ENCODE measurements at regions not wholly inside any gene's neighbourhood (a gene's known extent, or its start where the extent isn't known, plus 50 kb on each side); places are given as distances from the start of the nearest gene placed in this dataset.

- Histone ChIP-seq H3K4me3 (ENCODE audit: low read length) (no peak overlapping the region), H3K27ac (ENCODE audit: low read length) (no peak overlapping the region), H3K9me3 (ENCODE audit: control insufficient read depth, low read length) (no peaks in the 10 kb centered on the region), H3K27me3 (ENCODE audit: control insufficient read depth, insufficient read depth) (no peaks in the 10 kb centered on the region), H3K4me1 (ENCODE audit: control insufficient read depth, insufficient read depth, low read length) (no peaks in the 10 kb centered on the region)
- DNase-seq (no peak), ATAC-seq (no peak)
- 56% methylated on average over 5 of the region's 5 CpGs for WGBS
- intact Hi-C loops (cut with DNase I) = loop anchor here in 1 of 4 donors (5.0 kb wide), 1 partner anchor 294 kb away; no protein-coding TSS in a partner anchor
These were observed 181.2 kb upstream of the CTBP2 start for GRCh38 chr10:125341611-125342010.

GRCh38 chr10:125340903-125341302 lies 180.5 kb upstream of the CTBP2 start:
- no peak for ATAC-seq
- intact Hi-C loops (cut with DNase I) = loop anchor here in 1 of 4 donors (5.0 kb wide), 1 partner anchor 294 kb away; no protein-coding TSS in a partner anchor
- 63% methylated on average over 4 of the region's 4 CpGs for WGBS

GRCh38 chr10:125337510-125337909 lies 177.1 kb upstream of the CTBP2 start:
- intact Hi-C loops (cut with DNase I) = loop anchor here in 1 of 4 donors (10.0 kb wide), 1 partner anchor 173 kb away; the partner anchor contains the start of gene CTBP2
- Histone ChIP-seq H3K27ac (ENCODE audit: low read length) (no peak overlapping the region), H3K9me3 (ENCODE audit: control insufficient read depth, low read length) (no peaks in the 10 kb centered on the region), H3K27me3 (ENCODE audit: control insufficient read depth, insufficient read depth) (no peaks in the 10 kb centered on the region), H3K4me1 (ENCODE audit: control insufficient read depth, insufficient read depth, low read length) (no peaks in the 10 kb centered on the region), H3K4me3 (ENCODE audit: low read length) (no peak overlapping the region)
- no peak for DNase-seq
- WGBS = 72% methylated on average over 5 of the region's 5 CpGs
- no peak for ATAC-seq

More at GRCh38 chr10:125340903-125341302, 180.5 kb upstream of the CTBP2 start:
- DNase-seq = no peak
- Histone ChIP-seq H3K4me3 (ENCODE audit: low read length) (no peak overlapping the region), H3K27ac (ENCODE audit: low read length) (no peak overlapping the region), H3K4me1 (ENCODE audit: control insufficient read depth, insufficient read depth, low read length) (no peaks in the 10 kb centered on the region), H3K27me3 (ENCODE audit: control insufficient read depth, insufficient read depth) (no peaks in the 10 kb centered on the region), H3K9me3 (ENCODE audit: control insufficient read depth, low read length) (no peaks in the 10 kb centered on the region)

- Histone ChIP-seq H3K27me3 (ENCODE audit: control insufficient read depth, insufficient read depth) (no peaks in the 10 kb centered on the region), H3K4me1 (ENCODE audit: control insufficient read depth, insufficient read depth, low read length) (no peaks in the 10 kb centered on the region), H3K9me3 (ENCODE audit: control insufficient read depth, low read length) (no peaks in the 10 kb centered on the region), H3K27ac (ENCODE audit: low read length) (no peak overlapping the region), H3K4me3 (ENCODE audit: low read length) (no peak overlapping the region)
- DNase-seq = no peak
- 62% methylated on average over 2 of the region's 2 CpGs for WGBS
- intact Hi-C loops (cut with DNase I) = loop anchor here in 1 of 4 donors (10.0 kb wide), 1 partner anchor 170 kb away; the partner anchor contains the start of gene CTBP2
- ATAC-seq = no peak
These were observed 174.2 kb upstream of the CTBP2 start for GRCh38 chr10:125334545-125334944.

GRCh38 chr10:125333769-125334168 lies 173.4 kb upstream of the CTBP2 start:
- Histone ChIP-seq H3K4me1 (ENCODE audit: control insufficient read depth, insufficient read depth, low read length) (no peaks in the 10 kb centered on the region), H3K27ac (ENCODE audit: low read length) (no peak overlapping the region), H3K9me3 (ENCODE audit: control insufficient read depth, low read length) (no peaks in the 10 kb centered on the region), H3K4me3 (ENCODE audit: low read length) (no peak overlapping the region), H3K27me3 (ENCODE audit: control insufficient read depth, insufficient read depth) (no peaks in the 10 kb centered on the region)
- intact Hi-C loops (cut with DNase I) = loop anchor here in 1 of 4 donors (10.0 kb wide), 1 partner anchor 169 kb away; the partner anchor contains the start of gene CTBP2
- peak; percentile 75 to 86 for ATAC-seq
- DNase-seq = no peak
- WGBS = 40% methylated on average over 1 of the region's 1 CpG

- no peaks in the 10 kb centered on the region for H3K9me3 ChIP-seq (ENCODE audit: control insufficient read depth, low read length)
- DNase-seq = no peak
- 49% methylated on average over 4 of the region's 4 CpGs for WGBS
- no peaks in the 10 kb centered on the region for H3K27me3 ChIP-seq (ENCODE audit: control insufficient read depth, insufficient read depth)
- intact Hi-C loops (cut with DNase I) = loop anchor here in 1 of 4 donors (10.0 kb wide), 1 partner anchor 168 kb away; the partner anchor contains the start of gene CTBP2
- no peak overlapping the region for H3K4me3 ChIP-seq (ENCODE audit: low read length)
- ATAC-seq = no peak
- H3K27ac ChIP-seq (ENCODE audit: low read length) = peak overlapping the region; percentile 43
- no peaks in the 10 kb centered on the region for H3K4me1 ChIP-seq (ENCODE audit: control insufficient read depth, insufficient read depth, low read length)
These were observed 172.8 kb upstream of the CTBP2 start for GRCh38 chr10:125333209-125333591.

- no peaks in the 10 kb centered on the region for H3K4me1 ChIP-seq (ENCODE audit: control insufficient read depth, insufficient read depth, low read length)
- H3K4me3 ChIP-seq (ENCODE audit: low read length) = no peak overlapping the region
- WGBS = 53% methylated on average over 6 of the region's 6 CpGs
- H3K9me3 ChIP-seq (ENCODE audit: control insufficient read depth, low read length) = no peaks in the 10 kb centered on the region
- peak overlapping the region; percentile 53 for H3K27ac ChIP-seq (ENCODE audit: low read length)
- intact Hi-C loops (cut with DNase I) = loop anchor here in 1 of 4 donors (10.0 kb wide), 1 partner anchor 168 kb away; the partner anchor contains the start of gene CTBP2
- H3K27me3 ChIP-seq (ENCODE audit: control insufficient read depth, insufficient read depth) = no peaks in the 10 kb centered on the region
- DNase-seq (no peak), ATAC-seq (no peak)
These were observed 172.3 kb upstream of the CTBP2 start for GRCh38 chr10:125332548-125333208.

- ATAC-seq (no peak), DNase-seq (no peak)
- Histone ChIP-seq H3K9me3 (ENCODE audit: control insufficient read depth, low read length) (peaks cover 2% of the 10 kb centered on the region), H3K27ac (ENCODE audit: low read length) (no peak overlapping the region), H3K27me3 (ENCODE audit: control insufficient read depth, insufficient read depth) (no peaks in the 10 kb centered on the region), H3K4me1 (ENCODE audit: control insufficient read depth, insufficient read depth, low read length) (no peaks in the 10 kb centered on the region), H3K4me3 (ENCODE audit: low read length) (no peak overlapping the region)
- intact Hi-C loops (cut with DNase I) = loop anchor here in 1 of 4 donors (10.0 kb wide), 1 partner anchor 166 kb away; the partner anchor contains the start of gene CTBP2
- 92% methylated on average over 7 of the region's 7 CpGs for WGBS
These were observed 170.7 kb upstream of the CTBP2 start for GRCh38 chr10:125331056-125331455.

GRCh38 chr10:125329056-125329455 lies 168.7 kb upstream of the CTBP2 start:
- 56% methylated on average over 6 of the region's 6 CpGs for WGBS
- no peak overlapping the region for H3K27ac ChIP-seq (ENCODE audit: low read length)
- H3K4me3 ChIP-seq (ENCODE audit: low read length) = no peak overlapping the region

GRCh38 chr10:125325326-125325725 lies 165.0 kb upstream of the CTBP2 start:
- 73% methylated on average over 3 of the region's 3 CpGs for WGBS
- Histone ChIP-seq H3K27ac (ENCODE audit: low read length) (no peak overlapping the region), H3K27me3 (ENCODE audit: control insufficient read depth, insufficient read depth) (no peaks in the 10 kb centered on the region), H3K9me3 (ENCODE audit: control insufficient read depth, low read length) (peaks cover 5% of the 10 kb centered on the region), H3K4me3 (ENCODE audit: low read length) (no peak overlapping the region), H3K4me1 (ENCODE audit: control insufficient read depth, insufficient read depth, low read length) (no peaks in the 10 kb centered on the region)
- DNase-seq = no peak
- ATAC-seq = no peak
- intact Hi-C loops (cut with DNase I) = no loop called here

More at GRCh38 chr10:125329056-125329455, 168.7 kb upstream of the CTBP2 start:
- no peak for DNase-seq
- H3K4me1 ChIP-seq (ENCODE audit: control insufficient read depth, insufficient read depth, low read length) = no peaks in the 10 kb centered on the region
- peaks cover 2% of the 10 kb centered on the region for H3K9me3 ChIP-seq (ENCODE audit: control insufficient read depth, low read length)
- H3K27me3 ChIP-seq (ENCODE audit: control insufficient read depth, insufficient read depth) = no peaks in the 10 kb centered on the region
- ATAC-seq = no peak
- intact Hi-C loops (cut with DNase I) = no loop called here

- Histone ChIP-seq H3K4me1 (ENCODE audit: control insufficient read depth, insufficient read depth, low read length) (no peaks in the 10 kb centered on the region), H3K27ac (ENCODE audit: low read length) (no peak overlapping the region), H3K9me3 (ENCODE audit: control insufficient read depth, low read length) (no peaks in the 10 kb centered on the region), H3K4me3 (ENCODE audit: low read length) (no peak overlapping the region), H3K27me3 (ENCODE audit: control insufficient read depth, insufficient read depth) (no peaks in the 10 kb centered on the region)
- DNase-seq (no peak), ATAC-seq (no peak)
- WGBS = 69% methylated on average over 3 of the region's 3 CpGs
- intact Hi-C loops (cut with DNase I) = no loop called here
These were observed 156.1 kb upstream of the CTBP2 start for GRCh38 chr10:125316436-125316835.

Data from right cardiac atrium (tissue), 5 donors.